ENCODE measurements at regions not wholly inside any gene's neighbourhood (a gene's known extent, or its start where the extent isn't known, plus 50 kb on each side); places are given as distances from the start of the nearest gene placed in this dataset.

- ChIA-PET RAD21 (ENCODE audit: low non-redundant PET in 1 of 2, low total read pairs in 2 of 2, uncharacterized antibody in 2 of 2, unreplicated experiment in 2 of 2) (no interaction called here), POLR2A (no interaction called here), CTCF (no interaction called here)
- Histone ChIP-seq H4K20me1 (ENCODE audit: insufficient read depth) (no peaks in the 10 kb centered on the region), H3K4me1 (ENCODE audit: control insufficient read depth in 1 of 2, insufficient read depth in 2 of 2, low read length in 2 of 2) (no peaks in the 10 kb centered on the region), H2AFZ (ENCODE audit: low read depth, low read length, poor library complexity, severe bottlenecking) (no peak overlapping the region), H3K27ac (ENCODE audit: low read depth, low read length) (no peak overlapping the region), H3K4me2 (ENCODE audit: low read length) (no peak overlapping the region), H3K9ac (ENCODE audit: low read length) (no peak overlapping the region), H3K27me3 (ENCODE audit: insufficient read depth, low read length) (no peaks in the 10 kb centered on the region), H3K36me3 (ENCODE audit: control insufficient read depth in 1 of 2, insufficient read depth in 2 of 2, low read length in 2 of 2) (no peaks in the 10 kb centered on the region), H3K9me2 (ENCODE audit: insufficient read depth) (no peaks in the 10 kb centered on the region), H3K4me3 (replicated peaks in 1 of 2; ENCODE audit: low read depth in 1 of 2, low read length in 2 of 2) (no peak overlapping the region), H3K79me2 (ENCODE audit: insufficient read depth, low read length) (no peaks in the 10 kb centered on the region), H3K9me3 (ENCODE audit: control insufficient read depth in 1 of 2, insufficient read depth in 1 of 2, low read depth in 1 of 2, low read length in 2 of 2) (no peaks in the 10 kb centered on the region)
- ATAC-seq (no peak), DNase-seq (ENCODE audit: low read depth, low spot score) (no peak)
- no TSS peak for BruUV-seq (replicated peaks)
- intact Hi-C loops (cut with micrococcal nuclease) = no loop called here
- TF ChIP-seq POLR2AphosphoS5 (IDR thresholded peaks at IDR 0.05; ENCODE audit: low read depth, low read length) (no peak), CEBPB (IDR thresholded peaks at IDR 0.05; ENCODE audit: low read depth) (no peak), ELF1 (IDR thresholded peaks at IDR 0.05; ENCODE audit: borderline replicate concordance, low read depth) (no peak)
Measured at GRCh38 chr2:192571636-192572035, 376.9 kb upstream of the TMEFF2 start.

- intact Hi-C loops (cut with micrococcal nuclease) = no loop called here
- Histone ChIP-seq H3K4me1 (ENCODE audit: control insufficient read depth in 1 of 2, insufficient read depth in 2 of 2, low read length in 2 of 2) (no peaks in the 10 kb centered on the region), H3K4me2 (ENCODE audit: low read length) (no peak overlapping the region), H3K9ac (ENCODE audit: low read length) (no peak overlapping the region), H3K4me3 (replicated peaks in 1 of 2; ENCODE audit: low read depth in 1 of 2, low read length in 2 of 2) (no peak overlapping the region), H3K79me2 (ENCODE audit: insufficient read depth, low read length) (no peaks in the 10 kb centered on the region), H3K9me2 (ENCODE audit: insufficient read depth) (no peaks in the 10 kb centered on the region), H2AFZ (ENCODE audit: low read depth, low read length, poor library complexity, severe bottlenecking) (no peak overlapping the region), H3K9me3 (ENCODE audit: control insufficient read depth in 1 of 2, insufficient read depth in 1 of 2, low read depth in 1 of 2, low read length in 2 of 2) (no peaks in the 10 kb centered on the region), H3K27me3 (ENCODE audit: insufficient read depth, low read length) (no peaks in the 10 kb centered on the region), H4K20me1 (ENCODE audit: insufficient read depth) (no peaks in the 10 kb centered on the region), H3K27ac (ENCODE audit: low read depth, low read length) (no peak overlapping the region), H3K36me3 (ENCODE audit: control insufficient read depth in 1 of 2, insufficient read depth in 2 of 2, low read length in 2 of 2) (no peaks in the 10 kb centered on the region)
- ATAC-seq (no peak), DNase-seq (ENCODE audit: low read depth, low spot score) (no peak)
- ChIA-PET RAD21 (ENCODE audit: low non-redundant PET in 1 of 2, low total read pairs in 2 of 2, uncharacterized antibody in 2 of 2, unreplicated experiment in 2 of 2) (no interaction called here), POLR2A (no interaction called here), CTCF (no interaction called here)
- TF ChIP-seq JUND (IDR thresholded peaks at IDR 0.05) (no peak), POLR2AphosphoS5 (IDR thresholded peaks at IDR 0.05; ENCODE audit: low read depth, low read length) (no peak), CTCF (IDR thresholded peaks at IDR 0.05 in 2 of 3, conservative IDR thresholded peaks at IDR 0.05 in 1 of 3; ENCODE audit: borderline replicate concordance in 1 of 3, insufficient read depth in 1 of 3, low read depth in 2 of 3, low read length in 2 of 3) (no peak), POLR2A (IDR thresholded peaks at IDR 0.05; ENCODE audit: borderline replicate concordance, extremely low read depth, insufficient read depth, insufficient read length) (no peak), CBX3 (IDR thresholded peaks at IDR 0.05; ENCODE audit: low read depth) (no peak), ZBTB33 (IDR thresholded peaks at IDR 0.05; ENCODE audit: extremely low read depth, insufficient replicate concordance, low read length) (no peak), FOSL1 (IDR thresholded peaks at IDR 0.05; ENCODE audit: low read depth) (no peak), ELF1 (IDR thresholded peaks at IDR 0.05; ENCODE audit: borderline replicate concordance, low read depth) (no peak), REST (IDR thresholded peaks at IDR 0.05; ENCODE audit: low read depth) (no peak), CEBPB (IDR thresholded peaks at IDR 0.05; ENCODE audit: low read depth) (no peak)
- no TSS peak for BruUV-seq (replicated peaks)
Measured at GRCh38 chr2:192570788-192571187, 376.1 kb upstream of the TMEFF2 start.

Measured in HCT116 (cell line).